ENCODE measurements at regions not wholly inside any gene's neighbourhood (a gene's known extent, or its start where the extent isn't known, plus 50 kb on each side); places are given as distances from the start of the nearest gene placed in this dataset.

DNA sequence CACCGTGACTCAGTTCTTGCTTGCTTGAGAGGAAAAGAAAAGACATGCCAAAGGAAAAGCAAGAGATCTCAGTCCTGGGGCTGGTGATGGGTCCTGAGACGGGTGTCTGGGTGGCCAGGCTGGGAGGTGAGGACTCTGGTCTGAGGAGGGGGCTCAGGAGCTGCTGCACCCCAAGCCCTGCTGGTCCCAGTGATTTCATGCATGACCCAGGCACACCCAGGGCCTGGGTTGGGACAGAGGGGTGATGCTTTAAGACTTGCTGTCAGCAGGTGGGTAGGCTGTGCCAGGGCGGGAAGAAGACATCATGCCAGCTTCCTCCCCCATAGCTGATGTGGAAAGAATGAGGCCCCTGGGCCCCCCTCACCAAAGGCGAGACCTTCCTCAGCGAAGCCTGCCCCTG is 65.1 kb upstream of the PMEPA1 start:
- Histone ChIP-seq H3K14ac (ENCODE audit: insufficient read depth, low read length) (no peak overlapping the region), H3K79me2 (ENCODE audit: insufficient read depth, low read length) (no peaks in the 10 kb centered on the region), H4K91ac (ENCODE audit: insufficient read length, low read depth, low read length) (no peak overlapping the region), H2BK12ac (ENCODE audit: insufficient read length, low read depth, low read length) (no peak overlapping the region), H4K5ac (ENCODE audit: insufficient read length, low read depth, low read length) (no peak overlapping the region), H3K9ac (ENCODE audit: extremely low read depth, insufficient read length, low read length) (no peak overlapping the region), H3K9me3 (ENCODE audit: control insufficient read depth, low read depth, low read length) (no peaks in the 10 kb centered on the region), H3K27ac (ENCODE audit: insufficient read length, low read depth, low read length) (no peak overlapping the region), H3K18ac (ENCODE audit: insufficient read length, low read depth, low read length) (no peak overlapping the region), H2BK120ac (ENCODE audit: low read depth, low read length, poor library complexity, severe bottlenecking) (no peak overlapping the region), H2BK5ac (ENCODE audit: insufficient read length, low read length) (no peak overlapping the region), H3K56ac (ENCODE audit: insufficient read length, low read depth, low read length) (no peak overlapping the region), H2AK5ac (ENCODE audit: insufficient read length, low read length) (no peak overlapping the region), H3K23ac (ENCODE audit: insufficient read length, low read depth, low read length) (no peak overlapping the region), H3T11ph (ENCODE audit: low read length) (no peak overlapping the region), H2AFZ (ENCODE audit: low read length) (no peak overlapping the region), H3K4ac (ENCODE audit: low read depth, low read length) (no peak overlapping the region), H4K8ac (replicated peaks; ENCODE audit: insufficient read length, low read depth, low read length) (no peak overlapping the region), H2BK20ac (ENCODE audit: low read depth, low read length, poor library complexity, severe bottlenecking) (no peak overlapping the region), H3K23me2 (ENCODE audit: insufficient read length, low read depth, low read length, poor library complexity, severe bottlenecking) (no peaks in the 10 kb centered on the region), H2BK15ac (ENCODE audit: low read depth, low read length) (no peak overlapping the region), H3K27me3 (ENCODE audit: insufficient read depth, low read length) (no peaks in the 10 kb centered on the region), H3K4me1 (ENCODE audit: insufficient read depth, low read length) (no peaks in the 10 kb centered on the region; the same call in 1 of the 2 replicates), H4K20me1 (ENCODE audit: control insufficient read depth, insufficient read depth, insufficient read length) (no peaks in the 10 kb centered on the region), H3K79me1 (ENCODE audit: insufficient read depth, low read depth, low read length, poor library complexity, severe bottlenecking) (no peaks in the 10 kb centered on the region), H3K4me2 (ENCODE audit: insufficient read depth, insufficient read length, low read length) (no peak overlapping the region)
- H3K27me3 Mint-ChIP-seq (ENCODE audit: low read depth), result no peaks in the 10 kb centered on the region; the same call in none of the 2 replicates
- no peak overlapping the region for H3K4me3 Mint-ChIP-seq
- TF ChIP-seq, protein P1, sequence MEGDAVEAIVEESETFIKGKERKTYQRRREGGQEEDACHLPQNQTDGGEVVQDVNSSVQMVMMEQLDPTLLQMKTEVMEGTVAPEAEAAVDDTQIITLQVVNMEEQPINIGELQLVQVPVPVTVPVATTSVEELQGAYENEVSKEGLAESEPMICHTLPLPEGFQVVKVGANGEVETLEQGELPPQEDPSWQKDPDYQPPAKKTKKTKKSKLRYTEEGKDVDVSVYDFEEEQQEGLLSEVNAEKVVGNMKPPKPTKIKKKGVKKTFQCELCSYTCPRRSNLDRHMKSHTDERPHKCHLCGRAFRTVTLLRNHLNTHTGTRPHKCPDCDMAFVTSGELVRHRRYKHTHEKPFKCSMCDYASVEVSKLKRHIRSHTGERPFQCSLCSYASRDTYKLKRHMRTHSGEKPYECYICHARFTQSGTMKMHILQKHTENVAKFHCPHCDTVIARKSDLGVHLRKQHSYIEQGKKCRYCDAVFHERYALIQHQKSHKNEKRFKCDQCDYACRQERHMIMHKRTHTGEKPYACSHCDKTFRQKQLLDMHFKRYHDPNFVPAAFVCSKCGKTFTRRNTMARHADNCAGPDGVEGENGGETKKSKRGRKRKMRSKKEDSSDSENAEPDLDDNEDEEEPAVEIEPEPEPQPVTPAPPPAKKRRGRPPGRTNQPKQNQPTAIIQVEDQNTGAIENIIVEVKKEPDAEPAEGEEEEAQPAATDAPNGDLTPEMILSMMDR (conservative IDR thresholded peaks at IDR 0.05), result no peak
- DNase-seq, result no peak
- no peaks in the 10 kb centered on the region for H3K36me3 Mint-ChIP-seq (ENCODE audit: insufficient read depth in 1 of 3, low read depth in 3 of 3)
- peaks cover 29 to 37% of the 10 kb centered on the region in 2 experiments for H3K4me1 Mint-ChIP-seq
- H3K27ac Mint-ChIP-seq, result peak overlapping the region in 1 of 3 experiments; percentile 71; a peak in 1 of 7 replicates
- no CpG with 5 or more reads among the region's 5 CpGs for WGBS (ENCODE audit: extremely low coverage, insufficient read length, low lambda C conversion rate)
- H3K9me3 Mint-ChIP-seq, result no peaks in the 10 kb centered on the region
